Esophagus squamous epithelium (tissue), 5 donors: ENCODE measurements at regions not wholly inside any gene's neighbourhood (a gene's known extent, or its start where the extent isn't known, plus 50 kb on each side); places are given as distances from the start of the nearest gene placed in this dataset.

Source experiments
- DNase-seq: peaks from one replicate; lab custom pipeline; 2025; lab: John Stamatoyannopoulos, UW
- H3K27ac ChIP-seq, 4 donors: fragments of 200-600 bp; sonication (generic); one replicate each; pipeline ENCODE4 v1.5.1; 2016 to 2019; ENCODE audit warnings: mild to moderate bottlenecking in 1 of 4
- H3K27me3 ChIP-seq, 4 donors: fragments of 200-600 bp; sonication (generic); 1 replicate in 3 of 4; 2 replicates in 1 of 4; pipeline versions ENCODE4 v1.5.1 to v1.6.0; 2017 to 2021; ENCODE audit warnings: antibody characterized with exemption in 1 of 4
- H3K36me3 ChIP-seq, 3 donors: fragments of 200-600 bp; sonication (generic); one replicate each; pipeline ENCODE4 v1.5.1; 2016 to 2019
- H3K4me1 ChIP-seq, 3 donors: fragments of 200-600 bp; sonication (generic); one replicate each; pipeline ENCODE4 v1.5.1; 2017 to 2019
- H3K4me3 ChIP-seq, 4 donors: fragments of 200-600 bp; sonication (generic); 1 replicate in 3 of 4; 2 replicates in 1 of 4; pipeline ENCODE4 v1.5.1; 2016 to 2019; ENCODE audit warnings: mild to moderate bottlenecking in 2 of 4, moderate library complexity in 1 of 4
- H3K9me3 ChIP-seq, 3 donors: fragments of 200-600 bp; sonication (generic); one replicate each; pipeline ENCODE4 v1.5.1; 2016 to 2019
- POLR2A ChIP-seq, 4 donors: fragments of 450-650 bp; IDR thresholded peaks; one replicate each; pipeline ENCODE4 v1.6.1; 2017; ENCODE audit warnings: antibody characterized with exemption in 4 of 4, mild to moderate bottlenecking in 4 of 4, moderate library complexity in 3 of 4
- WGBS, 2 donors: methylation state at CpG; one replicate each; pipeline ENCODE4 v1.1.5; 2018; 5-methylcytosine and 5-hydroxymethylcytosine counted together
- intact Hi-C: fragments of 100-400 bp; cut with DNase I; formaldehyde crosslinking; loops from one replicate; pipeline ENCODE4 v1.15.0; 2022
- TF ChIP-seq, protein P1 (sequence below), 6 experiments: fragments of 450-650 bp in 4 of 6; fragments of 200-600 bp in 2 of 6; sonication (generic) in 2 of 6; IDR thresholded peaks; one replicate each; pipeline ENCODE4 v1.5.1; 2016 to 2019; ENCODE audit warnings: antibody characterized with exemption in 6 of 6, mild to moderate bottlenecking in 4 of 6, moderate library complexity in 4 of 6
- donor health status: DM: yes; HTN: yes; CAD: no.

DNA sequence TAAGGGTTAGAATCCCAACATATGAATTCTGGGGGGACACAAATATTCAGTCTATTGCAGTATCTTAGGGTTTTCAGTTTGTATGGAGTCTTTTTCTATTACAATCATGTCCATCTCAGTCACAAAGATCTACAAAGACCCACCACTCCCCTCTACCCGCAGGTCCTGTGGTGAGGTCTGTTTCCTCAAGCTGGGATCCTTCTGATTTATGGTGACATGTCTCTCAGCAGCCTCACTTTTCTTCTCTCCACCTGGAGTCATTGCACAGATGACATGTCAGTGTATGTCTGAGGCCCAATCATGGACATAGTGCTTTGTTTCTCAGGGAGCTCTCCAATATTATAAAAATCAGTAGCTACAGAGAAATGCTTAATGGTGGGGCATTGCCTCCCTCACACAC lies 113.4 kb upstream of the RAB27B start:
- H3K36me3 ChIP-seq, result no peaks in the 10 kb centered on the region
- intact Hi-C loops, result no loop called here

DNA sequence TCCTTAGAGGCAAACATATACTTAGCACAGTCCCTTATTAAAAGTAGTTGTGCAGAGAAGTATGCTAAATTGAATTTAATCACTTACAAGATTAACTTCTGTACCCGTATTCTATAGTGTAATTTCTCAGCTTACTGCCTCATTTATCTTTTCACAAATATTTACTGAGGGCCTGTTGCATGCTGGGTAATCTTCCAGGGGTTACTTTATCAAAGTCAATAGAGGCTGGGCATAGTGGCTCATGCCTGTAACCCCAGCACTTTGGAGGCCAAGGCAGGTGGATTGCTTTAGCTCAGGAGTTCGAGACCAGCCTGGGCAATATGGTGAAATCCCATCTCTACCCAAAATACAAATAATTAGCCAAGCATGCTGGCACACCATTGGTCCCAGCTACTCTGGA lies 111.7 kb upstream of the RAB27B start:
- no peak overlapping the region for H3K4me3 ChIP-seq
- no peaks in the 10 kb centered on the region for H3K9me3 ChIP-seq
- peaks cover 0 to 23% (median 6%) of the 10 kb centered on the region in 3 donors for H3K4me1 ChIP-seq
- WGBS, 2 donors, result 71 to 76% methylated on average over 2 of the region's 2 CpGs
- no peak overlapping the region for H3K27ac ChIP-seq
- TF ChIP-seq, protein P1, sequence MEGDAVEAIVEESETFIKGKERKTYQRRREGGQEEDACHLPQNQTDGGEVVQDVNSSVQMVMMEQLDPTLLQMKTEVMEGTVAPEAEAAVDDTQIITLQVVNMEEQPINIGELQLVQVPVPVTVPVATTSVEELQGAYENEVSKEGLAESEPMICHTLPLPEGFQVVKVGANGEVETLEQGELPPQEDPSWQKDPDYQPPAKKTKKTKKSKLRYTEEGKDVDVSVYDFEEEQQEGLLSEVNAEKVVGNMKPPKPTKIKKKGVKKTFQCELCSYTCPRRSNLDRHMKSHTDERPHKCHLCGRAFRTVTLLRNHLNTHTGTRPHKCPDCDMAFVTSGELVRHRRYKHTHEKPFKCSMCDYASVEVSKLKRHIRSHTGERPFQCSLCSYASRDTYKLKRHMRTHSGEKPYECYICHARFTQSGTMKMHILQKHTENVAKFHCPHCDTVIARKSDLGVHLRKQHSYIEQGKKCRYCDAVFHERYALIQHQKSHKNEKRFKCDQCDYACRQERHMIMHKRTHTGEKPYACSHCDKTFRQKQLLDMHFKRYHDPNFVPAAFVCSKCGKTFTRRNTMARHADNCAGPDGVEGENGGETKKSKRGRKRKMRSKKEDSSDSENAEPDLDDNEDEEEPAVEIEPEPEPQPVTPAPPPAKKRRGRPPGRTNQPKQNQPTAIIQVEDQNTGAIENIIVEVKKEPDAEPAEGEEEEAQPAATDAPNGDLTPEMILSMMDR (IDR thresholded peaks at IDR 0.05), result no peak
- TF ChIP-seq POLR2A (IDR thresholded peaks at IDR 0.05), result no peak
- H3K27me3 ChIP-seq, result no peaks in the 10 kb centered on the region
- no peaks in the 10 kb centered on the region for H3K36me3 ChIP-seq
- no peak for DNase-seq
- intact Hi-C loops, result no loop called here

More for the DNA sequence above, 113.4 kb upstream of the RAB27B start:
- peaks cover 0 to 23% (median 6%) of the 10 kb centered on the region in 3 donors for H3K4me1 ChIP-seq
- DNase-seq, result no peak
- H3K27me3 ChIP-seq, result no peaks in the 10 kb centered on the region
- TF ChIP-seq, protein P1 (IDR thresholded peaks at IDR 0.05), result no peak
- no peak for TF ChIP-seq POLR2A (IDR thresholded peaks at IDR 0.05)
- H3K4me3 ChIP-seq, result no peak overlapping the region
- no peaks in the 10 kb centered on the region for H3K9me3 ChIP-seq
- 60 to 76% methylated on average over 1 of the region's 1 CpG for WGBS, 2 donors
- H3K27ac ChIP-seq, result no peak overlapping the region

DNA sequence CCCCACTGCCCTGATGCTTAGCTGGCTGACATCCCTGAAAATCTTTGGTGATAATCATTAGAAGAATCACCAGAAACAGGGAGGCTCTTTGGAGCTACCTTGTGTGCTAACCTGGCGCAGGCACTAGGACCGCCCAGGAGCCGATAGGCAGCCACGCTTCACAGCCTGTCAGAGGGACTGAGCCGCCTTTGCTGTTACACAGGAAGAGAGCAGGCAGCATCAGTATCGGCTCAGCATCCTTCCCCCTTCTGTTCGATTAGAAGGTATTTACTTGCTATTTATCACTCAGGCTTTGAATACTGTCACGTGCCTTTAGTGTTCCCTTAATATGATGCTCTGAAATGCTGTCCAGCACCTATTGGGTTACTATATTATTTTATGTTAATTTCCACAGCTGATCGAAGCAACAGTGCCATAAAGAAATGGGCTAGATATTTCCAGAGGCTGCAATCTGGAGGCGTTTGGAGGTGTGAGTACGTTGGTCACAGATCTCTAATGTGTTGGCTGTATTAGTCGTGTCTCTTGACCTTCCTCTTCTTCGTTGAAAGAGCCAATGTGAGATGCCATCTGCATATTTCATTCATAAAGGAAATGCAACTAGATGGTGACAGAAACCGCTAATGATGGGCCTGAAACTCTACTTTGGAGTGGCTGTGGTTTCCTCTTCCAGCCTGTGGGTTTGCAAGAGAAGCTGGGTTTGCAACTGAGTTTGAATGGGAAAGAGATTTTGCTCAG lies 110.4 kb upstream of the RAB27B start:
- WGBS, 2 donors, result 21 to 25% methylated on average over 14 of the region's 14 CpGs
- Histone ChIP-seq H3K4me1 (peaks cover 0 to 11% (median under 1%) of the 10 kb centered on the region in 3 donors), H3K36me3 (no peaks in the 10 kb centered on the region), H3K9me3 (no peaks in the 10 kb centered on the region), H3K27me3 (no peaks in the 10 kb centered on the region), H3K4me3 (no peak overlapping the region), H3K27ac (no peak overlapping the region)
- no peak for DNase-seq
- intact Hi-C loops, result no loop called here
- no peak for TF ChIP-seq POLR2A (IDR thresholded peaks at IDR 0.05)
- TF ChIP-seq, protein P1 (IDR thresholded peaks at IDR 0.05), result no peak

DNA sequence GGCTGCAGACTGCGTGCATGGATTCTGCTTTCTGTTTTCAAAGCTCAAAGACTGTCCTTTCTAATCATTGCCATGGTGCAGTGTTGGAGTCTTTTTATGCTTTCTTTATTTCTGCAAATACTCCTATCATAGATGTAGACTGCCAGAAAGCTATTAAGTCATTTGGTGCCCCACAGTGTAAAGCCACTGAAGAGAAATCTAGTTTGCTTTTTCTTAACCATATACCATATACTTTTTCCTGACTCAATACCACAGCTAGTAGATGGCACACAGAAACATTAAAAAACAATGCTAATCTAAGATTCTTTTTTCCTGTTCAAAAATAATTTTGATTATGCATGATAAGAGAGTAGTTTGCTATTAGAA lies 109.9 kb upstream of the RAB27B start:
- 41 to 54% methylated on average over 1 of the region's 1 CpG for WGBS, 2 donors
- no peak overlapping the region for H3K27ac ChIP-seq
- H3K36me3 ChIP-seq, result no peaks in the 10 kb centered on the region
- no peaks in the 10 kb centered on the region for H3K9me3 ChIP-seq
- no peak for TF ChIP-seq POLR2A (IDR thresholded peaks at IDR 0.05)
- TF ChIP-seq, protein P1 (IDR thresholded peaks at IDR 0.05), result no peak
- no peaks in the 10 kb centered on the region for H3K27me3 ChIP-seq
- intact Hi-C loops, result no loop called here
- DNase-seq, result no peak
- H3K4me1 ChIP-seq, result peaks cover 0 to 7% (median 0%) of the 10 kb centered on the region in 3 donors
- no peak overlapping the region for H3K4me3 ChIP-seq

DNA sequence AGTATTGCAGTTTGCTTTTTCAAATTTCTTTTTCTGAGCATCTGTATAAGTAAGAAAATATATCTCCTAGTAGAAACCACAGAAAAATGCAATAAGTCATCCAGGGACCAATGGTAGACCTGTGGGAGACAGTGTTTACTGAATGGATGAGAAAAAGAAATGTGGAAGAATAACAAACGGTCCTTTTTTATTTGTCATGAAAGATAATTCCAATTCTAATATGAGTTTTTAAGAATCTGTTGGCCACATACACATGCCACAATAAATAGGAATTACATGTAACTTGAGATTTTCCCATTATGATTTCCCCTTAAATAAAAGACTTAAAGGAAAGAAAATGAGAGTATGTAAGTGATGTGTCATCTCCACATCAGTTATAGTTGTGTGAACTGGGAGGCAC lies 107.7 kb upstream of the RAB27B start:
- no peak overlapping the region for H3K27ac ChIP-seq
- peaks cover 0 to 7% (median 0%) of the 10 kb centered on the region in 3 donors for H3K4me1 ChIP-seq
- H3K27me3 ChIP-seq, result no peaks in the 10 kb centered on the region
- 50 to 74% methylated on average over 1 of the region's 1 CpG for WGBS, 2 donors
- intact Hi-C loops, result no loop called here
- TF ChIP-seq, protein P1 (IDR thresholded peaks at IDR 0.05), result no peak
- TF ChIP-seq POLR2A (IDR thresholded peaks at IDR 0.05), result no peak
- no peak for DNase-seq
- no peaks in the 10 kb centered on the region for H3K9me3 ChIP-seq
- no peaks in the 10 kb centered on the region for H3K36me3 ChIP-seq
- no peak overlapping the region for H3K4me3 ChIP-seq
